Activated CD4-positive, alpha-beta T cell treated with anti-CD3 and anti-CD28 coated beads, Interleukin-2, Interleukin-6, amounts not matched to agents 100 ng/mL and 50 ng/mL, durations not matched to agents 16 hours and 8 hours (primary cell): ENCODE measurements at regions not wholly inside any gene's neighbourhood (a gene's known extent, or its start where the extent isn't known, plus 50 kb on each side); places are given as distances from the start of the nearest gene placed in this dataset.
"Not testable (repeated sequence)": the region's sequence is repeated elsewhere in the genome, so short reads cannot be mapped to it uniquely, and the experiment has no call there.

ENCODE experiments used
- DNase-seq: peaks from one replicate; pipeline ENCODE4 v3.0.0-alpha.2; 2020

DNA sequence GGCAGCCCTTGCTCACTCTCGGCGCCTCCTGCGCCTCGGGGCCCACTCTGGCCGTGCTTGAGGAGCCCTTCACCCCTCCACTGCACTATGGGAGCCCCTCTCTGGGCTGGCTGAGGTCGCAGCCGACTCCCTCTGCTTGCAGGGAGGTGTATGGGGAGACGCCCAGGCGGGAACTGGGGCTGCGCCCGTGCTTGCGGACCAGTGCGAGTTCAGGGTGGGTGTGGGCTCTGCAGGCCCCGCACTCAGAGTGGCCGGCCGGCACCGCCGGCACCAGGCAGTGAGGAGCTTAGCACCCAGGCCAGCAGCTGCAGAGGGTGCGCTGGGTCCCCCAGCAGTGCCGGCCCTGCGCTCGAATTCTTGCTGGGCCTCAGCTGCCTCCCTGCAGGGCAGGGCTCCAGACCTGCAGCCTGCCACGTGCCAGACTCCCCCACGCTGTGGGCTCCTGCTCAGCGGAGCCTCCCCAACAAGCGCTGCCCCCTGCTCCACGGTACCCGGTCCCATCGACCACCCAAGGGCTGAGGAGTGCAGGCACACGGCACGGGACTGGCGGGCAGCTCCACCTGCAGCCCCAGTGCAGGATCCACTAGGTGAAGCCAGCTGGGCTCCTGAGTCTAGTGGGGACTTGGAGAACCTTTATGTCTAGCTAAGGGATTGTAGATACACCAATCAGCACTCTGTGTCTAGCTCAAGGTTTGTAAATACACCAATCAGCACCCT, 54.0 kb upstream of the WWC2 start:
- DNase-seq, result not testable (repeated sequence)

DNA sequence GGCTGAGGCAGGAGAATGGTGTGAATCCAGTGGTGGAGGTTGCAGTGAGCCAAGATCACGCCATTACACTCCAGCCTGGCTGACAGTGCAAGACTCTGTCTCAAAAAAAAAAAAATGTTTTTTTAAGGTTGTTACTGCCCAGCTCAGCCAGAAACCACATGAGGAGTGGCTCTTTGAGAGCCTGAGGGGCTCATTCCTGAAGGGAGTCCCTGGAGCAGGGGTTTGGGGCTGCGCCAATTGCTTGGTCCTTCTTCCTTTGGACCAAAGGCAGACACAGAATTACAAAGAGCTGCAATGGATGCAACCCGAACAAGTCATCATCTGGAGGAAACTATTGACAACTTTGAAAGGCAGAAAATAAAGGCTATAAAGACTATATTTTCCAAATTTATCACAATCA, 60.6 kb upstream of the WWC2 start:
- no peak for DNase-seq

DNA sequence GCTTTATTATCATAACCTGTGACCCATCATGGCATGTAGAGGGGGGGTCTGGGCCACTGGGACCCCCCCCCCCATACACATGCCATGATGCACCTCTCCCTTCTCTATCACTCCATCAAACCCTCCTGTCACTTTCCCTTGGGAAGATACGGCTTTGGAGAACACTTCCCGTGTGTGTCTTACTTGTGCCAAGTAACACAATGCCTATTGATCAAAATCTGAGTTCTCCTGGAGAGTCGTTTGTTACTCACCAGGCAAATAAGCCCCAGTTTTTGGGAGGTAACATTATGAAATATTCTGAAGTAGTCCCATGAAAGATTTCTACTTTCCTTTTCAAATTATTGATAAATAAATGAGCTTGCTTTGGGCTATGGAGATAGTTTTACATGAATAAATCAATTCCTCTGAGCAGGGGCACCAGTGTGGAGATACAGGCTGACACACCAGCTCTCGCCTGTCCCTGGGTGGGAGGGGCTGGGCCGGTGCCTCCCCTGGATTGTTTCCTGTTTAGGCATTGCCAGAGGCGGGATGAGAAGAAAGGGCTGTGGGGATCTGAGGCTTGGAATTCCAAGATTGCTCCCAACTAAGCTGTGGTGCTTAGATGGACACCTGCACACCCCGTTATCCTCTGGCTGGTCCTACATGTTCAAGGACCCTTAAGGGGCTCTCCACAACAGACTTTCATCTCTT, 63.2 kb upstream of the WWC2 start:
- DNase-seq, result no peak

GRCh38 chr4:183035256-183035655, 63.8 kb upstream of the WWC2 start:
- no peak for DNase-seq

DNA sequence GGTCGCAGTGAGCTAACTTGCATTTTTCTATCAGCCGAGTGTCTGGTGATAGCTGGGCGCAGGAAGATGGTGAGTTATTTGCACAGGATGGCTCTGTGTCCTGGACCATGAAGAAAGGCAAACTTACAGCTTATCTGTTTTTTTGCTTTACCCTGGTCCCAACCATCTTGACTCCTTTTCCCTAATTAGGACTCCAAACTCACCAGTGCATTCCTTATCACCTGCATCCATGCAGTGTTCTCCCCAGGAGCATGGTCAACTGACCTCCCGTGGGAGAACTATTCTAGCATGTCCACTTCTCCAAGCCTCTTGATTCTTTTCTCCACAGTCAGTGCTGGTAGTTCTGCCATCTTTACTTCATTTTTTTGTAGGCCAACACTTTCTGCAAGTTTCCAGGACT, 68.2 kb upstream of the WWC2 start:
- DNase-seq, result no peak

- no peak for DNase-seq
These were observed 68.7 kb upstream of the WWC2 start for GRCh38 chr4:183030309-183030708.

DNA sequence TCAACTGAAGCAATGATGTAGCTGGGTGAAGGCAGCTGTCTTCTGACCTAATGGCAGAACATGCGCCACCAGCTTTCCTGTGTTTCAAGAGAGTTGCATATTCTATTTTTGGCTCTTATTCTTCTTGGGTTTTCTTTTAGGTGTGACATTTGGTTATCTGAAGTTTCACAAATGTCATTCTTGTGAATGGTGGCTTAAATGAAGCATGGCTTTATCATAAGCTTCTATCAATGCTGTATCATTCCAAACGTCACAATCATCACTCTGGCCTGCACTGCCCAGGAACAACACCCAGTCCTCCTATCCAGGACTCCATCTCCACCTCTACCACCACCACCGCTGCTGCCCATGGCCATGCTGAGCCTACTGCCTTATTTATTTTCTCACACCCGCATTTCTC, 69.7 kb upstream of the WWC2 start:
- DNase-seq, result no peak

DNA sequence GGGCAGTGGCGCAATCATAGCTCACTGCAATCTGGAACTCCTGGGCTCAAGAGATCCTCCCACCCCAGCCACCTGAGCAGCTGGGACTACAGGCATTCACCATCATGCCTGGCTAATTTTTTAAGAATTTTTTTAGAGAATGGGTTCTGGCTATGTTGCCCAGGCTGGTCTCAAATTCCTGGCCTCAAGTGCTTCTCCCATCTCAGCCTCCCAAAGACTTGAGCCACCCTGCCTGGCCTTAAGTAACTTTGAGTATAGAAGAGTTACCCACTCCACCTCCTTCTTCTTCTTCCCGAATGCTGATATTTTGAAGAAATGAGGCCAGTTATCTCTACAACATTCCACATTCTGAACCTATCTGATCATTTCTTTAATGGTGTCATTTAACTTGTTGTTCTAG, 72.4 kb upstream of the WWC2 start:
- DNase-seq, result no peak

- DNase-seq, result no peak
These were observed 76.4 kb upstream of the WWC2 start for GRCh38 chr4:183022617-183023016.

DNA sequence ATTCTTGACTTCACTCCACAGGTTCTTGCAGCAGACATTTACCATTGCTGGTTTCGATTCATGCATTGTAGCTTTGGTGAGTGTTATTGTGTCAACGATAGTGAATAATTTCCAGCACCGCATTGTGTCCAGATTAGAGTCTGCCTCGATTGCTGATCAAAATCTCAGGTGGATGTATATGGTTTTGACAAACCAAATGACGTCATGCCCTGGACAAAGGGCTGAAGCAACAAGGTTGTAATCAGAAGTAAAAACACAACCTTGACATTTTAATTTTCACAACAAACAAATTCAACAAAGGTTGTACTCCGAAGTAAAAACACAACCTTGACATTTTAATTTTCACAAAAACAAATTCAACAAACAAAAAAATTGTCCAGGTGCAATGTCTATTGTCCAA, 81.1 kb upstream of the WWC2 start:
- no peak for DNase-seq

- no peak for DNase-seq
These were observed 84.5 kb upstream of the WWC2 start for GRCh38 chr4:183014361-183015084.

GRCh38 chr4:183013730-183014002, 85.4 kb upstream of the WWC2 start:
- DNase-seq, result no peak

GRCh38 chr4:183012879-183013729, 86.0 kb upstream of the WWC2 start:
- DNase-seq, result no peak

DNA sequence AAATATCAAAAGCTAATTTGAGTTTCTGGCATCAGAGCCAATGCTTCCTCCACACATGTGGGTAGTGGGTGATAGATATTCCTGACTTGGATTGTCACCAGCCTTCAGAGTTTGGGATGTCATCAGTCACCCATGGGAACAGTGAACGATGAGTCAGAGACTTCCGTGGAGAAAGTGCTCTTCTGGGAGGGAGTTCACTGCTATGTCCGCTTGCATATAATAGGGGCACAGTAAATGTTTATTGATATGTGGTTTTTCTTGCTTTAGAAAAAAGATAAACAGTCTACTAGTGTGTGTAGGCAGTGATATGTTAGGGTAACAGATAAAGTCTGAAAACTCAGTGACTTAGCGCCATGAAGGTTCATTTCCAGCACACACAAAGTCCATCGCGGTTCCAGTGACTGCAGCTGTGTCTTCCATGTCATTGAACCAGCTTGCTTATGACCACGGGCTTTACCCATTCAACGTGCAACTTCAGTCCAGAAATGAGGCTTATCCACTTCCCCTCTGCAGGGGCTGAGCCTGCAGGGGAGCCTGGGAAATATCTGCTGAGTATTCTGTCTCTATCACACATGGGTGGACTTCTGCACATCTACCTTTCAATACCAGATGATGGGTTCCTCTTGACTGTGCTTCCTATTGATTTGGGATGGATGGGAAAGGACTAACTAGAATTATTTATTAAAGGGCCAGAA, 87.7 kb upstream of the WWC2 start:
- DNase-seq, result no peak

GRCh38 chr4:183008492-183008891, 90.6 kb upstream of the WWC2 start:
- no peak for DNase-seq

DNA sequence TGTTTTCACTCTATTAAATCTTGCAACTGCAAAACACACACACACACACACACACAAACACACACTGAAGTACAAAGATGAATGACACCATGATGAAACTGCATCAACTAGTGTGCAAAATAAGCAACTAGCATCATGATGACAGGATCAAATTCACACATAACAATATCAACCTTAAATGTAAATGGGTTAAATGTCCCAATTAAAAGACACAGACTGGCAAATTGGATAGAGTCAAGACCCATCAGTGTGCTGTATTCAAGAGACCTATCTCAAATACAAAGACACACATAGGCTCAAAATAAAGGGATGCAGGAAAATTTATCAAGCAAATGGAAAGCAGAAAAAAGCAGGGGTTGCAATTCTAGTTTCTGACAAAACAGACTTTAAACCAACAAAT, 87.2 kb upstream of the DCTD start:
- not testable (repeated sequence) for DNase-seq

DNA sequence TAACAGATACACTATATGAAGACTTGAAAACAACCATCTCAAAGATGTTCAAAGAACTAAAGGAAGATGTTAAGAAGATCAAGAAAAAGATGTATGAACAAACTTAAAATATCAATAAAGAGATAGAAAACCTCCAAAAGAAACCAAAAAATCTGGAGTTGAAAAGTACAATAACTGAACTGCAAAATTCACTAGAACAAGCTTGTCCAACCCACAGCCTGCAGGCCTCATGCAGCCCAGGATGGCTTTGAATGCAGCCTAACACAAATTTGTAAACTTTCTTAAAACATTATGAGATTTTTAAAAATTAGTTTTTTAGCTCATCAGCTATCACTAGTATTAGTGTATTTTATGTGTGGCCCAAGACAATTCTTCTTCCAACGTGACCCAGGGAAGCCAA, 77.0 kb upstream of the DCTD start:
- no peak for DNase-seq

- DNase-seq, result peak; percentile 14
These were observed 61.1 kb upstream of the DCTD start for GRCh38 chr4:182978152-182978827.

GRCh38 chr4:182975806-182976205, 58.6 kb upstream of the DCTD start:
- peak; percentile 75 for DNase-seq

GRCh38 chr4:182973941-182974340, 56.8 kb upstream of the DCTD start:
- DNase-seq, result no peak

GRCh38 chr4:182973511-182973911, 56.3 kb upstream of the DCTD start:
- DNase-seq, result no peak

- no peak for DNase-seq
These were observed 54.5 kb upstream of the DCTD start for GRCh38 chr4:182971702-182972101.
